ENCODE measurements at regions not wholly inside any gene's neighbourhood (a gene's known extent, or its start where the extent isn't known, plus 50 kb on each side); places are given as distances from the start of the nearest gene placed in this dataset.

DNA sequence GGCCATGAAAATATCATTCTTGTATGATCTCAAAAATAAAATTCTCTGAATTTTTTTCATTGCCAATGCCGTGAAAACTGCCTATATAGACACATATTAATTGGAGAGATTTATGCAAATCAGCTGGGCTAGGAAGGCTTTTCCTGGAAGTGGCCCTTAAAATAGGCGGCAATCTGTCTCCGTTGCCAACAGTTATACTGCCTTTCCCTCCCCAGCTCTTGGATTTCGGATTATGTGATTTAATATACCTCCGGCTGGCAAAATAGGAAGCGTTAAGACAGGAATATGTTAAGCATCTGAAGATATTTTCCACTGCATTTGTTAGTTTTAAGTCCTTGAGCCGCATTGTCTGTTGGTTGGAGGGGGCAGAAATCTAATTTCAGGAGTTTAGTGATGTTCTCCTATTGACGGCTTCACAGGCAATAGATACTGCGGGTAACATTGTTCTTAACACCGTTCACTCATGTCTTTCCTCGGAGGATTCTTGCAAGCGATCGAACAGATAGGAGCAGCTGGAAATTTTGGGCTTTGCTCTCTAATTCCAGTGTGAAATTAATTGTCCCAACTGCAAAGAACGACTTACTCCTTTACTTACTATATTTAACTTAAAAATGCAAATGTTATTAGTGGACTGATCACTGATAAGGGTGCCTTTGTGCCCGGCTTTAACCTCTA, 113.3 kb downstream of the LINC00237 start:
- no peak for DNase-seq

DNA sequence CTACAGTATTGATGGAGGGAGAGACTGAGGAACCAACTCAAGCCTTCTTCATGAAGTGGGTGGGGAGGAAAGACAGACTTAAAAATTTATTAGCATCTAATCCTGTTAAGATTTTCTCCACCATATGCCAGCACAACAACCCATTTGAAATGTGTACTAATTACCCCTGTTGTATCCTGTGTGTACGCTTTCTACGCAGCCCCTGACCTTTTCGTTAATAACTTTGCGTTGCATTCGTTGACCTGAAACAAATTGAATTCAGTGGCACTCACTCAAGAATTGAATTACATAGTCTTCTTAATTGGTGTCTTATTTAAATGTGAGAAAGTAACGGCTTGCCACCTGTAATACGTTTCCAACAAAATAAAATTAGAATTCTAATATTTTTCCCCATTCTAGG, 113.9 kb downstream of the LINC00237 start:
- no peak for DNase-seq

DNA sequence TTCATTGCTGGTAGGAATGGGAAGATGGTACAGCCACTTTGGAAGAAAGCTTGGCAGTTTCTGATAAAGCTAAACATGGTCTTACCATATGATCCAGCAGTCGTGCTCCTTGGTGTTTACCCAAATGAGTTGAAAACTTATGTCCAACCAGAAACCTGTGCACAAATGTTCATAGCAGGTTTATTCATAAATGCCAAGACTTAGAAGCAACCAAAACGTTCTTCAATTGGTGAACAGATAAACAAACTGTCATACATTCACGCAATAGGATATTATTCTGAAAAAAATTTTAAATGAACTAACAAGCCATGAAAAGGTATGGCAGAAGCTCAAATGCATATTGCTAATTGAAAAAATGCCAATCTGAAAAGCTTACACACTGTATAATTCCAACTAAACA, 117.1 kb downstream of the LINC00237 start:
- no peak for DNase-seq

DNA sequence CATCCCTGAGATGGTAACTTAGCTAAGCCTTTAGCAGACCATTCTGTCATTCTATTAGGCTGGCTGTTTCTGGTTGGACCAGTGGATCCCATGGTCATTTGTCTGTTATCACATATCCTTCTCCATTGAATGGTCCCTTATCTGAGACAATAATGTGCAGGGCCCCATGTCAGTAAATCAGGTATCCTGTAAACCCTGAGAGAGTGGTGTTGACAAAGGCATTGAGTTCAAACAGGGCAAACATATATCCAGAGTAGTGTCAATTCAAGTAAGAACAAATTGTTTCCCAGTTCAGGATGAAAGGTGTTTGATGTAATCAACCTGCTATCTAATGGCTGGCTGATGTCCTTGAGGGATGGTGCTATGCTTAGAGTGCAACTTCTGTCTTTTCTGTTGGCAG, 126.2 kb downstream of the LINC00237 start:
- no peak for DNase-seq

DNA sequence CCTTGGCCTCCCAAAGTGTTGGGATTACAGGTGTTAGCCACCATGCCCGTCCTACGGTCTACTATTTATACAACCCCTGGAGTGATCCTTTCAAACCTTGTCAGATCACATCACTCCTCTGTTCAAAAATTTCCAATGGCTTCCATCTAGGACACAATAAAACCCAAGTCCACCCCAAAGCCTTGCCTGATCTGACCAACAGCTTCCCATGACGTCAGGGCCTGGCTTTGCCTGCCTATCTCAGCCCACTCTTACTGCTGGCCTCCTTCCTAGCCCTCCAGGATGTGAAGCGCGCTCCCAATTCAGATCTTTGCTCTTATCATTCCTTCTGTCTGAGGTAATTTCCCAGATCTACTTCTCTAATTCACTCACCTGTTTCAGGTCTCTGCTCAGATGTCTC, 128.4 kb downstream of the LINC00237 start:
- DNase-seq, result no peak

DNA sequence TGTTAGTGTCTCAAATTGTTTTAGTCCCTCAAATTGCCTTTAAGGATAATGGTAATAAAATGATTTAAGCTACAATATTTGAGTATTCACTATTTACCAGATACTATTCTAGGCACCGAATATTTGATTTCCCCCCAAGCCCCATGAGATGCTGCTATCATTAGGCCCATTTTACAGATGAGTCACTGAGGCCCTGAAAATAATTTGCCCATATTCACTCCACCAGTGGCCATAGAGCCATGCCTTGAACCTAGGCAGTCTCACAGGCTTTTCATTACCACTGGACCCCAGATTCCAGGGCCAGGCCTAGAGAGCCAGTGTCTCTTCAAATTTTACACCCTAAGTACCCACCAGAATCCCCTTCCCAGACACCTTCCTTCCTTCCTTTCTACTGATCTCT, 133.7 kb downstream of the LINC00237 start:
- DNase-seq, result no peak

- no peak for DNase-seq
Measured at GRCh38 chr20:20971810-20972209, 134.3 kb downstream of the LINC00237 start.

- DNase-seq, result no peak
Measured at GRCh38 chr20:20970841-20971240, 135.3 kb downstream of the LINC00237 start.

DNA sequence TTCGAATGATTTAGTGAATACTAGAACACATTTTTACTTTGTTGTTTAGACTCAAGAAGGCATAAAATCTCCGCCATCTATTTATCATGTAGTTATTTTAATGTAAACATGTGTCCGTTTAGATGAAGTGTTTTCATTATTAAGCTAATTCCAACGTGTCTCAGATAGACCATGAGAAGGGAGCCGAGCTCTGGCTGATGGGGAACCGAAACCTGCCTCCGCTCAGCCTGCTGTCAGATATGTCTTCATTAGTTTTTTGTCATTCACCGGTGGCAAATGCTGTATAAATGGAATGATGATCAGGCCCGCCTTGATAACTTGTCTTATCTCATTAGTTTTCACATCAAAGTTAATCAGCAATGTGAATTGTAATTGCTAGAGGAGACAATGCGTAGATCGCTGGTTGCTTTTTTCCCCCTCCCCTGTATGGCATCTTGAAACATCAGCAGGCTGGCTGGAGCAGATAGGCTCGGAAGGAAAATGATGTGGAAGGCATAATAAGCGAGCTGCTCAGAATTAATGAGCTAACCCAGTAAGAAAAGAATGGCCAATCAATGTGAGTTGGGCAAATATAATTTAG, 136.4 kb downstream of the LINC00237 start:
- DNase-seq, result no peak

GRCh38 chr20:20967564-20968184, 138.5 kb downstream of the LINC00237 start:
- DNase-seq, result no peak

DNA sequence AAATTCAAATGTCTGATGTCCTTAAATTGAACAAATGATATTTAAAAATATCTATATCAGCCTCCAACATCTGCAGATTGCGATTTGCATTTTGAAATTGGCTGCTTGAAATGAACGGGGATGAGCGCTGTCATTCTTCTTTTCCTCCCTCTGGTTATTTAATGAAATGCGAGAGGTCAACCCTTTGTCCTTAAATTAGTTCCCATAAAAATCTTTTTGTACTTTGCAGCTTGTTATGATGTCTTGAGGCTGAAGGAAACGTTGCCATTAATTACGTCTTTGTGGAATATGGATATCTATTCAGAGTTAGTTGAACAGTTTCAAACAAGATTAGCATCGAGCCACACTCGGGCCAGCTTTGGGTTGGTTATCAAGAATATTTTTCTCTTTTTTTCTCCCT, 140.0 kb downstream of the LINC00237 start:
- DNase-seq, result no peak

DNA sequence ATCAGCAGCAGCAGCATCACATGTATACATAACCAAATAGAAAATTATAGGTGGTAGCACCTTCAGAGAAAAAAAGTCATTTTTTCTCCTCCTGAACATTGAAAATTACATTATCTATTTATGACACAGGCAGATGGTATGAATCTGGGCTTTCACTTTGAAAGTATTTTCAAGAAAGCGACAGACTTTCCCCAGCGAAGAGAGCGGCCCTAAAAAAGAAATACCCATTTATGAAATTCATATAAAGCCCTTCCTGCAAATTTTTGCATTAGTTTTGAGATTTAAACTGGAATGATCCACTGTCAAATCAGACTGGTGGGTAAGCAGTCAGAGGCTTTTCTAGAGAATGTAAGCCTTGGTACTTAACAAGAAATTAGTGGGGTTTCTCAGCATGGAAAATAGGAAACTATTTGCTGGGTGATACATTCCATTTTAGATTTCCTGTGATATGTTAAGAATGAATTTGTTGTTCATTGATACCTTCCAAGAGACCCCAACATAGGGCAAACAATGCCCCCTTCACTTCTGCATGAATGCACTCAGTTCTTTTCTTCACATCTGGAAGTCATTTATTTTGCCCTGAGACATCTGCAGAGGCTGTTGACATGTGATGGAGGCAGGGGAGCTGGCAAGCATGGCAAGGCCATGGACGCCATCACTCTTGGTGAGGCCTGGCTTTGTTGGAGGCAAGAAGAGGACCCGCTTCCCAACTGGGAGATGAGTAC, 147.0 kb downstream of the LINC00237 start:
- no peak for DNase-seq

- DNase-seq, result no peak
Measured at GRCh38 chr20:20956513-20956931, 149.6 kb downstream of the LINC00237 start.

DNA sequence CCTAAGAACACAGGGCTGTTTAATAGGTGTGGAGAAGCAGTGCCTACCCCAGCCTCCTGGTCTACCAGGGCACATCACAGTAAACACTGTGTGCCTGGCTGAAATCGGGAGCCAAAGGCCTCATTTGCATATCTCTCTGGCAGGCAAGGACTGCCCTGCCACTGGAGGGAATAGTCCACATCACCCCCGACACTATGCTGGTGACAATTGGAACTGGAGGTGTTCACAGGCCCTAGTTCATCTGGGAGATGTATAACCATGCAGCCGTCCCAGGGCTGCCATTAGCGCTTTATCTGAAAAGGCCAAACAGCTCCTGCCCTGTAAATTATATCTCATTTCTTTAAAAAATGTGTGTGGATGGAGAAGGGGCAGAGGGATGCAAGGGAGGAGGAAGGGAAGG, 150.3 kb downstream of the LINC00237 start:
- no peak for DNase-seq

DNA sequence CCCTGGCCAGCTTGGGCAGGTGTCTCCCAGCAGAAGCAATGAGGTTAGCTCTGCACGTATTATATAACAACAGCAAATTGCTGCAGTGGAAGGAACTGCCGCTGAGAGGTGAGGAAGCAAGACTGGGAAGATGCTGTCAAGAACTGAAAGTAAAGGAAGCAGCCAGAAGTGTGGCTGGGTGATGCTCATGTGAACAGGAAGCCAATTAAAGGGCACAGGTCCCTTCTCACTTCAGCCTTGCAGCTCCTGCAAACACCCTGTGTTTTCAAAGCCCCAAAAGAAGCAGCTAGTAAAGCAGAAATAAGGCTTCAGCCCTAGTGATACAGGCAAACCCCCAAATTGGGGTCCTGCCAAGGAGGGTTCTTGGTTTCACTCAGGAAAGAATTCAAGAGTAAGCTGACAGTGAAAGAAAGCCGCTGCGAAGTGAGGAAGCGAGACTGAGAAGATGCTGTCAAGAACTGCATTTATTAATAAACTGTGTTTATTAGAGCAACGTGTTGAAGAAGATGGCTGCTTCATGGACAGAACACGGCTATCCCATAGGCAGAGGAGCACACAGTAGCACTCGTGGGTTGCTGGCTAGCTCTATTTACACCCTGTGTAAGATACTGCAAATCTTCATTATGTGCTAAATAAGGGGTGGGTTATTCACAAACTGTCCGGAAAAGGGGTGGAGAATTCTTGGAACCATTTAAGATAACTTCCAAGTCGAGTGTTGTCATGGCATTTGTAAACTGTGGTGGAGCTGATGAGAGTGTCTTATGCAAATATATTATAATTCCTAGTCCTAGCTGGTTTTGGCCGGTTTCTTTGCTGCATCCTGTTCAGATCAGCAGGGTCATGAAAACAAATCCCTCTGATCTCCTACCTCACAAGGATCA, 152.2 kb downstream of the LINC00237 start:
- DNase-seq, result no peak

DNA sequence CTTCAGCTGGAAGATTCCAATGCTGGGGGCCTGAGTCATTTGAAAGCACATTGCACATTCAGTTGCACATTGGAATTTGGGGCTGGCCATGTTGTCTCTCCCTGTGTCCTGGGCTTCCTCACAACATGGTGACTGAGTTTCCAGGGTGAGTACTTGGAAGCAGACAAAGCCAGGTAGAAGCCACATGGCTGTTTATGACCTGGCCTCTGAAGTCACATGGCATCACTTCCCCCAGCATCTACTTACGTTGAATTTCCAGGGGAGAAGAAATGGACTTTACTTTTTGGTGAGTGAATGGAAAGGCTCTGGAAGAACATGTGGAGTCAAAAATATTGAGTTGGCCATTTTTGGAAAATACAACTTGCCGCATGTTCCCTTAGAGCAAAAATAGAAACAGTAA, 155.5 kb downstream of the LINC00237 start:
- DNase-seq, result no peak

- no peak for DNase-seq
Measured at GRCh38 chr20:20946122-20946759, 159.9 kb downstream of the LINC00237 start.

GRCh38 chr20:20941468-20941889, 164.7 kb downstream of the LINC00237 start:
- no peak for DNase-seq

- DNase-seq, result no peak
Measured at GRCh38 chr20:20939006-20939405, 167.2 kb downstream of the LINC00237 start.

- no peak for DNase-seq
Measured at GRCh38 chr20:20938599-20938998, 167.6 kb downstream of the LINC00237 start.

DNA sequence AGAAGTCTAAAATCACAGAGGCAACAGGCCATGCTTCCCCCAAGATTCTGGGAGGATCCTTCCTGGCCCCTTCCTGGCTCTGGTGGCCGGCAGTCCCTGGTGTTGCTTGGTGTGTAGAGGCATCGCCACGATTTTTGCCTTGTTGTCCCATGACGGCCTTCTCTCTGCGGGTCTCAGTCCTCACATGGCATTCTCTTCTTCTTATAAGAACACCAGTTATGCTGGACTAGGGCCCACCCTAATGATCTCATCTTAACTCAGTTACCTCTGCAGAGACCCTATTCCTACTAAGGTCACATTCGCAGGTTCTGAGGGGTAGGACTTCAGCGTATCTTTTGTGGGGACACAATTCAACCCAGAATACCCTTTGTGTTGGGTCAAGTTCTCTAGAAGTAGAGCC, 168.0 kb downstream of the LINC00237 start:
- no peak for DNase-seq

Measured in activated T-cell treated with anti-CD3 and anti-CD28 coated beads, Interleukin-2, amount 50 U/mL, for 1 hour (primary cell).